Uterus (tissue), 2 donors: ENCODE measurements at regions not wholly inside any gene's neighbourhood (a gene's known extent, or its start where the extent isn't known, plus 50 kb on each side); places are given as distances from the start of the nearest gene placed in this dataset.

ENCODE experiments used
- CTCF ChIP-seq, 4 experiments: fragments of 200-600 bp in 2 of 4; fragments of 450-650 bp in 2 of 4; sonication (generic) in 2 of 4; IDR thresholded peaks; one replicate each; pipeline ENCODE4 v1.5.1; 2016 to 2019; ENCODE audit warnings: antibody characterized with exemption in 4 of 4, mild to moderate bottlenecking in 2 of 4, moderate library complexity in 1 of 4
- POLR2A ChIP-seq, 2 donors: fragments of 450-650 bp; IDR thresholded peaks; one replicate each; pipeline ENCODE4 v1.6.1; 2016; ENCODE audit warnings: antibody characterized with exemption in 2 of 2, mild to moderate bottlenecking in 1 of 2, moderate library complexity in 1 of 2

DNA sequence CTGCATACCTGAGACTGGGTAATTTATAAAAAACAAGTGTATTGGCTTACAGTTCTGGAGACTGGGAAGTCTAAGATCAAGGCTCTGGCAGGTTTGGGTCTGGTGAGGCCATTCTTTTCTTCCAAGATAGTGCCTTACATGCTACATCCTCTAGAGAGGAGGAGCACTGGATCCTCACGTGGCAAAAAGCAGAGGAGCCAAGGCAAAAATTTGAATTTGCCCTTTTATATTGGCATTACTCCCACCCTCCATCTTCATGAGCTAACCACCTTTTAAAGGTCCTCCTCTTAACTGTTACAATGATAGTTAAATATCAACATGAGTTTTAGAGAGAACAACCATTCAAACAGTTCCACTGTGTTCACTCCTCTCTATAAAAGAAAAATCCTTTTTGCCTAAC is 286.3 kb upstream of the SEL1L start:
- TF ChIP-seq CTCF (IDR thresholded peaks at IDR 0.05): no peak
- TF ChIP-seq POLR2A (IDR thresholded peaks at IDR 0.05): no peak
